DND-41 (cell line): ENCODE measurements at regions not wholly inside any gene's neighbourhood (a gene's known extent, or its start where the extent isn't known, plus 50 kb on each side); places are given as distances from the start of the nearest gene placed in this dataset.

Experiments
- EZH2 ChIP-seq: IDR thresholded peaks from 3 replicates; pipeline ENCODE4 v1.6.1; 2012; ENCODE audit warnings: borderline replicate concordance, low read depth, mild to moderate bottlenecking, moderate library complexity, low read length, inconsistent platforms; ENCODE audit not compliant: severe bottlenecking
- TF ChIP-seq, protein P1 (sequence below): IDR thresholded peaks from 2 replicates; pipeline ENCODE4 v1.5.1; 2012; ENCODE audit warnings: borderline replicate concordance, low read length, moderate library complexity, mild to moderate bottlenecking; ENCODE audit not compliant: poor library complexity, severe bottlenecking; ENCODE audit errors: extremely low read depth

DNA sequence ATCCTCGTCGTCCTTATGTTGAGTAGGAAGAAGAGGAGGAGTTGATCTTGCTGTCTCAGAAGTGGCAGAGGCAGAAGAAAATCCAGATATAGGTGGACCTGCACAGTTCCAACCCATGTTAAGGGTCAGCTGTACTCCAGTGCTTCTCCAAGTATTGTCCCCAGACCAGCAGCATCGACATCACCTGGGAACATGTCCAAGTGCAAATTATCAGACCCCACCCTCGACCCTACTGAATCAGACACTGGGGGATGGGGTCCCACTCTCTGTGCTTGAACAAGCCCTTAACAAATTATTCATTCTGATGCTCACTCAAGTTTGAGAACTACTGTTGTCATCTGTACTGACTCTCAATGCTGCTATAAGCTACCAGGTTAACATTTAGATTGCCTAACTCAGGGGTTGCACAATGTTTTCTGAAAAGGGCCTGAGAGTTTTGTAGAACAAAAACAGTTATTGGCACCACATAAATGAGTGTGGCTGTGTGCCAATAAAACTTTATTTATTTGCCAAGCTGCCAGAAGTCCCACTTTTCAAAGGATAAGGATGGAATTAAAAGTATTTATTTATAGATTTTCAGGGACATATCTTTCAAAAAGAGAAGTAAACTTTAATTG is 226.7 kb upstream of the IPO5 start:
- TF ChIP-seq, protein P1, sequence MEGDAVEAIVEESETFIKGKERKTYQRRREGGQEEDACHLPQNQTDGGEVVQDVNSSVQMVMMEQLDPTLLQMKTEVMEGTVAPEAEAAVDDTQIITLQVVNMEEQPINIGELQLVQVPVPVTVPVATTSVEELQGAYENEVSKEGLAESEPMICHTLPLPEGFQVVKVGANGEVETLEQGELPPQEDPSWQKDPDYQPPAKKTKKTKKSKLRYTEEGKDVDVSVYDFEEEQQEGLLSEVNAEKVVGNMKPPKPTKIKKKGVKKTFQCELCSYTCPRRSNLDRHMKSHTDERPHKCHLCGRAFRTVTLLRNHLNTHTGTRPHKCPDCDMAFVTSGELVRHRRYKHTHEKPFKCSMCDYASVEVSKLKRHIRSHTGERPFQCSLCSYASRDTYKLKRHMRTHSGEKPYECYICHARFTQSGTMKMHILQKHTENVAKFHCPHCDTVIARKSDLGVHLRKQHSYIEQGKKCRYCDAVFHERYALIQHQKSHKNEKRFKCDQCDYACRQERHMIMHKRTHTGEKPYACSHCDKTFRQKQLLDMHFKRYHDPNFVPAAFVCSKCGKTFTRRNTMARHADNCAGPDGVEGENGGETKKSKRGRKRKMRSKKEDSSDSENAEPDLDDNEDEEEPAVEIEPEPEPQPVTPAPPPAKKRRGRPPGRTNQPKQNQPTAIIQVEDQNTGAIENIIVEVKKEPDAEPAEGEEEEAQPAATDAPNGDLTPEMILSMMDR: no peak
- no peak for TF ChIP-seq EZH2
